ENCODE measurements at regions not wholly inside any gene's neighbourhood (a gene's known extent, or its start where the extent isn't known, plus 50 kb on each side); places are given as distances from the start of the nearest gene placed in this dataset.

GRCh38 chr9:28820741-28821140 lies 1247.5 kb upstream of the C9orf72 start:
- no peak for TF ChIP-seq CTCF (IDR thresholded peaks at IDR 0.05; ENCODE audit: unreplicated experiment in 3 of 3)
- no peak overlapping the region for H3K4me3 Mint-ChIP-seq

GRCh38 chr9:28821240-28821639 lies 1248.0 kb upstream of the C9orf72 start:
- peaks cover 3% of the 10 kb centered on the region for H3K9me3 Mint-ChIP-seq
- no peaks in the 10 kb centered on the region for H3K36me3 Mint-ChIP-seq (ENCODE audit: low read depth)
- no peak overlapping the region for H3K4me3 Mint-ChIP-seq
- H3K27ac Mint-ChIP-seq = no peak overlapping the region
- no peaks in the 10 kb centered on the region for H3K27me3 Mint-ChIP-seq (ENCODE audit: low read depth)
- H3K4me1 Mint-ChIP-seq = no peaks in the 10 kb centered on the region
- no peak for TF ChIP-seq CTCF (IDR thresholded peaks at IDR 0.05; ENCODE audit: unreplicated experiment in 3 of 3)

More at GRCh38 chr9:28820741-28821140, 1247.5 kb upstream of the C9orf72 start:
- peaks cover 3% of the 10 kb centered on the region for H3K9me3 Mint-ChIP-seq
- no peaks in the 10 kb centered on the region for H3K36me3 Mint-ChIP-seq (ENCODE audit: low read depth)
- H3K27me3 Mint-ChIP-seq (ENCODE audit: low read depth) = no peaks in the 10 kb centered on the region
- no peak overlapping the region for H3K27ac Mint-ChIP-seq
- H3K4me1 Mint-ChIP-seq = no peaks in the 10 kb centered on the region

GRCh38 chr9:28824432-28824963 lies 1251.2 kb upstream of the C9orf72 start:
- TF ChIP-seq CTCF (IDR thresholded peaks at IDR 0.05; ENCODE audit: unreplicated experiment in 3 of 3) = no peak
- Mint-ChIP-seq H3K4me1 (no peaks in the 10 kb centered on the region), H3K36me3 (ENCODE audit: low read depth) (no peaks in the 10 kb centered on the region), H3K27ac (no peak overlapping the region), H3K4me3 (no peak overlapping the region), H3K9me3 (peaks cover 3% of the 10 kb centered on the region), H3K27me3 (ENCODE audit: low read depth) (no peaks in the 10 kb centered on the region)

- H3K4me1 Mint-ChIP-seq = no peaks in the 10 kb centered on the region
- no peak overlapping the region for H3K4me3 Mint-ChIP-seq
- no peaks in the 10 kb centered on the region for H3K9me3 Mint-ChIP-seq
- no peaks in the 10 kb centered on the region for H3K36me3 Mint-ChIP-seq (ENCODE audit: low read depth)
- H3K27ac Mint-ChIP-seq = no peak overlapping the region
- no peaks in the 10 kb centered on the region for H3K27me3 Mint-ChIP-seq (ENCODE audit: low read depth)
- no peak for TF ChIP-seq CTCF (IDR thresholded peaks at IDR 0.05; ENCODE audit: unreplicated experiment in 3 of 3)
Measured at GRCh38 chr9:28832168-28832770, 1259.0 kb upstream of the C9orf72 start.

GRCh38 chr9:28834156-28834555 lies 1260.9 kb upstream of the C9orf72 start:
- no peaks in the 10 kb centered on the region for H3K36me3 Mint-ChIP-seq (ENCODE audit: low read depth)

More at GRCh38 chr9:28834156-28834555, 1260.9 kb upstream of the C9orf72 start:
- Mint-ChIP-seq H3K27ac (no peak overlapping the region), H3K4me3 (no peak overlapping the region), H3K4me1 (no peaks in the 10 kb centered on the region), H3K27me3 (ENCODE audit: low read depth) (no peaks in the 10 kb centered on the region), H3K9me3 (no peaks in the 10 kb centered on the region)
- TF ChIP-seq CTCF (IDR thresholded peaks at IDR 0.05; ENCODE audit: unreplicated experiment in 3 of 3) = no peak
